HG03159 (cell line): ENCODE measurements at regions not wholly inside any gene's neighbourhood (a gene's known extent, or its start where the extent isn't known, plus 50 kb on each side); places are given as distances from the start of the nearest gene placed in this dataset.

Experiments
- ATAC-seq: cut with Tn5 transposase; IDR thresholded peaks from one replicate; pipeline ENCODE4 v1.9.1; 2021; ENCODE audit warnings: mild to moderate bottlenecking, moderate library complexity; ENCODE audit not compliant: unreplicated experiment

- ATAC-seq: no peak
Measured at GRCh38 chr3:77945320-77945719, 905.4 kb downstream of the ROBO2 start.

- no peak for ATAC-seq
Measured at GRCh38 chr3:77947671-77948070, 907.8 kb downstream of the ROBO2 start.

- no peak for ATAC-seq
Measured at GRCh38 chr3:77967621-77968020, 927.7 kb downstream of the ROBO2 start.

GRCh38 chr3:77976079-77976478, 936.2 kb downstream of the ROBO2 start:
- no peak for ATAC-seq

- no peak for ATAC-seq
Measured at GRCh38 chr3:78003090-78003489, 963.2 kb downstream of the ROBO2 start.

GRCh38 chr3:78004571-78004970, 964.7 kb downstream of the ROBO2 start:
- ATAC-seq: no peak

- no peak for ATAC-seq
Measured at GRCh38 chr3:78013653-78014052, 973.8 kb downstream of the ROBO2 start.

- no peak for ATAC-seq
Measured at GRCh38 chr3:78015856-78016255, 976.0 kb downstream of the ROBO2 start.

- no peak for ATAC-seq
Measured at GRCh38 chr3:78021710-78022109, 981.8 kb downstream of the ROBO2 start.

GRCh38 chr3:78022232-78022631, 982.3 kb downstream of the ROBO2 start:
- no peak for ATAC-seq

- ATAC-seq: no peak
Measured at GRCh38 chr3:78023257-78023656, 983.4 kb downstream of the ROBO2 start.

GRCh38 chr3:78025916-78026315, 986.0 kb downstream of the ROBO2 start:
- no peak for ATAC-seq

- ATAC-seq: no peak
Measured at GRCh38 chr3:78026318-78026828, 986.5 kb downstream of the ROBO2 start.

GRCh38 chr3:78029775-78030174, 989.9 kb downstream of the ROBO2 start:
- ATAC-seq: no peak

- ATAC-seq: no peak
Measured at GRCh38 chr3:78035131-78035641, 995.3 kb downstream of the ROBO2 start.

GRCh38 chr3:78041486-78041885, 1001.6 kb downstream of the ROBO2 start:
- no peak for ATAC-seq

- no peak for ATAC-seq
Measured at GRCh38 chr3:78046566-78046965, 1006.7 kb downstream of the ROBO2 start.

GRCh38 chr3:78048698-78049097, 1008.8 kb downstream of the ROBO2 start:
- ATAC-seq: no peak

GRCh38 chr3:78049521-78049920, 1009.6 kb downstream of the ROBO2 start:
- no peak for ATAC-seq

- ATAC-seq: no peak
Measured at GRCh38 chr3:78050276-78051065, 1010.6 kb downstream of the ROBO2 start.

GRCh38 chr3:78052746-78053145, 1012.8 kb downstream of the ROBO2 start:
- no peak for ATAC-seq

- no peak for ATAC-seq
Measured at GRCh38 chr3:78066287-78066686, 1026.4 kb downstream of the ROBO2 start.

- no peak for ATAC-seq
Measured at GRCh38 chr3:78070188-78070587, 1030.3 kb downstream of the ROBO2 start.
